K562 (cell line): ENCODE measurements at regions not wholly inside any gene's neighbourhood (a gene's known extent, or its start where the extent isn't known, plus 50 kb on each side); places are given as distances from the start of the nearest gene placed in this dataset.

Experiments used
- ATAC-seq: fragments of 200-7000 bp; cut with Tn5 transposase; 3 replicates; pipeline ENCODE4 v1.9.1; 2020; ENCODE audit warnings: moderate library complexity
- BruUV-seq: library from RNA; stranded (reverse); fragments of 400-500 nt; replicated peaks from 2 replicates; lab custom pipeline; 2021; lab: Mats Ljungman, UMichigan
- CTCF ChIA-PET: fragments of 300-600 bp; formaldehyde crosslinking; extraction: SDS; loops from one replicate; lab custom pipeline; 2021; ENCODE audit warnings: low intra/inter-chr PET ratio; lab: Yijun Ruan, JAX
- POLR2A ChIA-PET: fragments of 300-600, 350-650 bp; sonication (Branson Sonifier 250); formaldehyde crosslinking; extraction: SDS; loops from one replicate; lab custom pipeline; 2021; ENCODE audit warnings: antibody characterized with exemption, inconsistent platforms; lab: Yijun Ruan, JAX
- DNase-seq, 4 experiments: peaks; one replicate each; pipeline versions ENCODE4 v3.0.0 to v3.0.0-alpha.2; 2011 to 2018; ENCODE audit warnings: low spot score in 3 of 4, mixed read lengths in 3 of 4; ENCODE audit errors: extremely low read depth in 1 of 4
- FAIRE-seq: peaks from 2 replicates; lab custom pipeline; 2011; peaks lifted over from hg19 to GRCh38; lab: Jason Lieb, UNC
- H2AFZ ChIP-seq: 2 replicates; pipeline ENCODE4 v1.6.0; 2011; ENCODE audit warnings: low read depth, low read length, control low read depth, inconsistent platforms
- H3K27ac ChIP-seq: fragments of 200-600 bp; 3 replicates; pipeline ENCODE4 v1.8.0; 2011; ENCODE audit warnings: low read depth, mild to moderate bottlenecking, control low read depth, inconsistent platforms, low read length, moderate library complexity, mixed read lengths; ENCODE audit errors: extremely low read depth
- H3K27me3 ChIP-seq, 2 experiments: fragments of 300-600 bp in 1 of 2; 2 replicates in 1 of 2; 3 replicates in 1 of 2; pipeline versions ENCODE4 v1.6.0 to v1.8.0; 2011; ENCODE audit warnings: inconsistent platforms in 2 of 2, low read length in 2 of 2, mild to moderate bottlenecking in 1 of 2, mixed read lengths in 1 of 2, moderate library complexity in 1 of 2; ENCODE audit not compliant: control insufficient read depth in 2 of 2, insufficient read depth in 2 of 2
- H3K36me3 ChIP-seq: fragments of 300-600 bp; 3 replicates; pipeline ENCODE4 v1.8.0; 2011; ENCODE audit warnings: mild to moderate bottlenecking, low read length, inconsistent platforms; ENCODE audit not compliant: control insufficient read depth, insufficient read depth
- H3K4me1 ChIP-seq, 2 experiments: fragments of 200-600 bp in 1 of 2; replicated peaks in 1 of 2; 2 replicates in 1 of 2; 3 replicates in 1 of 2; pipeline versions ENCODE4 v1.5.1 to v1.8.0; 2011; ENCODE audit warnings: inconsistent platforms in 2 of 2, low read length in 2 of 2, mild to moderate bottlenecking in 1 of 2, mixed read lengths in 1 of 2, moderate library complexity in 1 of 2; ENCODE audit not compliant: control insufficient read depth in 2 of 2, insufficient read depth in 2 of 2
- H3K4me2 ChIP-seq: 2 replicates; pipeline ENCODE4 v1.6.1; 2011; ENCODE audit warnings: low read length, control low read depth, inconsistent platforms, mixed read lengths; ENCODE audit not compliant: insufficient read depth
- H3K4me3 ChIP-seq: fragments of 200-600 bp; sonication (generic), shearing (Covaris generic); 2 replicates; pipeline ENCODE4 v1.5.1; 2016; ENCODE audit warnings: control low read depth, inconsistent platforms
- H3K79me2 ChIP-seq: fragments of 200-600 bp; 3 replicates; pipeline ENCODE4 v1.8.0; 2011; ENCODE audit warnings: low read length, inconsistent platforms; ENCODE audit not compliant: control insufficient read depth, insufficient read depth
- H3K9ac ChIP-seq, 2 experiments: 2 replicates each; pipeline versions ENCODE4 v1.6.0 to v1.6.1; 2011; ENCODE audit warnings: low read depth in 2 of 2, low read length in 2 of 2, control low read depth in 1 of 2, inconsistent platforms in 1 of 2, mild to moderate bottlenecking in 1 of 2, mixed read lengths in 1 of 2; ENCODE audit not compliant: insufficient read depth in 1 of 2
- H3K9me1 ChIP-seq: one replicate; pipeline ENCODE4 v1.6.0; 2011; ENCODE audit warnings: inconsistent platforms, mild to moderate bottlenecking, low read length, moderate library complexity; ENCODE audit not compliant: control insufficient read depth, insufficient read depth
- H3K9me3 ChIP-seq: replicated peaks from 2 replicates; pipeline ENCODE4 v1.5.1; 2011; ENCODE audit warnings: low read depth, low read length, inconsistent platforms; ENCODE audit not compliant: control insufficient read depth, insufficient read depth
- H4K20me1 ChIP-seq: replicated peaks from 2 replicates; pipeline ENCODE4 v1.6.1; 2011; ENCODE audit warnings: low read length, inconsistent platforms, mixed read lengths; ENCODE audit not compliant: control insufficient read depth, insufficient read depth
- ELF4 ChIP-seq: fragments of 450-650 bp; formaldehyde crosslinking; IDR thresholded peaks from 2 replicates; pipeline ENCODE4 v1.4.0; 2022; ENCODE audit warnings: missing genetic modification characterization
- GATA2 ChIP-seq: sonication (generic); formaldehyde crosslinking; IDR thresholded peaks from 2 replicates; pipeline ENCODE4 v1.4.0; 2020; ENCODE audit warnings: mild to moderate bottlenecking, missing genetic modification reagents
- JUND ChIP-seq, 2 experiments: IDR thresholded peaks; 2 replicates in 1 of 2; 3 replicates in 1 of 2; pipeline ENCODE4 v1.6.1; 2011; ENCODE audit warnings: borderline replicate concordance in 2 of 2, low read depth in 2 of 2, low read length in 2 of 2, improper control_type of control experiment in 1 of 2, missing biosample characterization in 1 of 2, missing genetic modification characterization in 1 of 2, missing genetic modification reagents in 1 of 2
- LCOR ChIP-seq: sonication (generic); formaldehyde crosslinking; IDR thresholded peaks from 2 replicates; pipeline ENCODE4 v1.8.0; 2022; ENCODE audit warnings: mild to moderate bottlenecking, missing genetic modification reagents
- MYBL2 ChIP-seq, 2 experiments: fragments of 450-650 bp in 1 of 2; sonication (generic) in 1 of 2; formaldehyde crosslinking in 1 of 2; IDR thresholded peaks; 2 replicates each; pipeline versions ENCODE4 v1.6.1 to v1.8.1; 2017 to 2022; ENCODE audit warnings: borderline replicate concordance in 1 of 2, inconsistent platforms in 1 of 2, low read depth in 1 of 2, mild to moderate bottlenecking in 1 of 2, missing genetic modification reagents in 1 of 2, moderate library complexity in 1 of 2
- RCOR1 ChIP-seq, 2 experiments: IDR thresholded peaks; 2 replicates each; pipeline ENCODE4 v1.6.1; 2012; ENCODE audit warnings: low read depth in 2 of 2, low read length in 2 of 2, borderline replicate concordance in 1 of 2, improper control_type of control experiment in 1 of 2
- TGIF2 ChIP-seq: sonication (generic); formaldehyde crosslinking; IDR thresholded peaks from 2 replicates; pipeline ENCODE4 v1.8.1; 2022; ENCODE audit warnings: mild to moderate bottlenecking, missing genetic modification reagents, moderate library complexity
- ZNF274 ChIP-seq: IDR thresholded peaks from 2 replicates; pipeline ENCODE4 v1.6.1; 2011; ENCODE audit warnings: low read depth, mild to moderate bottlenecking, low read length, moderate library complexity, borderline replicate concordance
- WGBS: fragments of 100-300 bp; shearing (Covaris generic); methylation state at CpG from one replicate; pipeline ENCODE4 v1.1.6; 2016; ENCODE audit warnings: low coverage, mixed read lengths; ENCODE audit not compliant: insufficient coverage; ENCODE audit errors: missing lambda C conversion rate; 5-methylcytosine and 5-hydroxymethylcytosine counted together
- in situ Hi-C: fragments of 300-500 bp; cut with MboI; formaldehyde crosslinking; loops from 4 replicates; pipeline ENCODE4 v1.15.0; 2018; ENCODE audit warnings: inconsistent platforms, mixed read lengths
- intact Hi-C: fragments of 100-400 bp; cut with micrococcal nuclease; formaldehyde crosslinking; loops from 2 replicates; pipeline ENCODE4 v1.14.2; 2022
- TF ChIP-seq, protein P1 (sequence below): fragments of 250-450 bp; sonication (Bioruptor Pico); IDR thresholded peaks from 2 replicates; pipeline ENCODE4 v1.5.0; 2021; ENCODE audit warnings: mild to moderate bottlenecking, borderline replicate concordance
- TF ChIP-seq, protein P2 (sequence below): sonication (generic); formaldehyde crosslinking; IDR thresholded peaks from 2 replicates; pipeline ENCODE4 v1.4.0; 2020; ENCODE audit warnings: mild to moderate bottlenecking, missing genetic modification reagents

DNA sequence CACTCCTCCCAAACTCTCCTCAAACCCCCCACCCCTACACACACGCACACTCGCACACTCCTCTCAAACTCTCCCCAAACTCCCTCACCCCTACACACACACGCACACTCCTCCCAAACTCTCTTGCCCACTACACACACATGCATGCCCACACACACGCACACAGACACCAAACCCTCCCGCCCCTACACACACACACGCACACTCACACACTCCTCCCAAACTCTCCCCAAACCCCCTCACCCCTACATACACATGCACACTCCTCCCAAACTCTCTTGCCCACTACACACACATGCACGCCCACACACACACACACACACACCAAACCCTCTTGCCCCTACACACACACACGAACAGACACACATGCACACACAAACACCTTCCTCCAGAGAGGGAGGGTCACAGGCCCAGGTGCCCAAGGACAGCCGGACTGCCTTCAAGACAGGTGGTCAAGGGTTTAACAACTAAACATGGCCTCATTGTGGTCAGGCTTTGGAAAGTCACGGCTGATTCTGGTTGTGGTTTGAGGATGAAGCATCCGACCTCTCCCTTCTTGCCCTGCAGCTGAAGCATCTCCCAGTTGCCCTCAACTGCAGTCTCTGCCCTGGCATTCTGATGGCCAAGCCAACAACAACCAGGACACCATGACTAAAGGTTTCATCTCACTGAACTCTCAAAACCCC is 72.3 kb upstream of the SNTG2 start:
- Histone ChIP-seq H4K20me1 (0 out of 2 replicates have a peak, but pooled peaks cover 3% of the 10 kb centered on the region), H3K4me3 (no peak overlapping the region), H3K4me1 (peaks cover 0 to 5% of the 10 kb centered on the region in 2 experiments; a peak in 1 of 5 replicates), H3K27ac (no peak overlapping the region), H3K79me2 (no peaks in the 10 kb centered on the region), H3K9me3 (no peaks in the 10 kb centered on the region), H2AFZ (no peak overlapping the region), H3K9me1 (no peaks in the 10 kb centered on the region), H3K36me3 (no peaks in the 10 kb centered on the region), H3K27me3 (peaks cover 29 to 74% of the 10 kb centered on the region in 2 experiments), H3K4me2 (no peak overlapping the region), H3K9ac (no peak overlapping the region)
- no peak for ATAC-seq
- TF ChIP-seq GATA2 (CRISPR knock-in tag) (no peak), JUND (IDR thresholded peaks at IDR 0.05; ENCODE audit: borderline replicate concordance, low read depth, low read length) (no peak), JUND (tag; IDR thresholded peaks at IDR 0.05; ENCODE audit: borderline replicate concordance, low read depth, low read length) (no peak), RCOR1 (IDR thresholded peaks at IDR 0.05; ENCODE audit: borderline replicate concordance in 1 of 2, low read depth in 2 of 2, low read length in 2 of 2) (no peak), LCOR (CRISPR knock-in tag) (no peak), TGIF2 (CRISPR knock-in tag) (no peak), ZNF274 (no peak), ELF4 (no peak), MYBL2 (IDR thresholded peaks at IDR 0.05; ENCODE audit: low read depth) (no peak), MYBL2 (CRISPR knock-in tag; IDR thresholded peaks at IDR 0.05; ENCODE audit: borderline replicate concordance) (no peak)
- TF ChIP-seq, protein P1, sequence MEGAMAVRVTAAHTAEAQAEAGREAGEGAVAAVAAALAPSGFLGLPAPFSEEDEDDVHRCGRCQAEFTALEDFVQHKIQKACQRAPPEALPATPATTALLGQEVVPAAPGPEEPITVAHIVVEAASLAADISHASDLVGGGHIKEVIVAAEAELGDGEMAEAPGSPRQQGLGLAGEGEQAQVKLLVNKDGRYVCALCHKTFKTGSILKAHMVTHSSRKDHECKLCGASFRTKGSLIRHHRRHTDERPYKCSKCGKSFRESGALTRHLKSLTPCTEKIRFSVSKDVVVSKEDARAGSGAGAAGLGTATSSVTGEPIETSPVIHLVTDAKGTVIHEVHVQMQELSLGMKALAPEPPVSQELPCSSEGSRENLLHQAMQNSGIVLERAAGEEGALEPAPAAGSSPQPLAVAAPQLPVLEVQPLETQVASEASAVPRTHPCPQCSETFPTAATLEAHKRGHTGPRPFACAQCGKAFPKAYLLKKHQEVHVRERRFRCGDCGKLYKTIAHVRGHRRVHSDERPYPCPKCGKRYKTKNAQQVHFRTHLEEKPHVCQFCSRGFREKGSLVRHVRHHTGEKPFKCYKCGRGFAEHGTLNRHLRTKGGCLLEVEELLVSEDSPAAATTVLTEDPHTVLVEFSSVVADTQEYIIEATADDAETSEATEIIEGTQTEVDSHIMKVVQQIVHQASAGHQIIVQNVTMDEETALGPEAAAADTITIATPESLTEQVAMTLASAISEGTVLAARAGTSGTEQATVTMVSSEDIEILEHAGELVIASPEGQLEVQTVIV (CRISPR knock-in tag) = no peak
- TF ChIP-seq, protein P2, sequence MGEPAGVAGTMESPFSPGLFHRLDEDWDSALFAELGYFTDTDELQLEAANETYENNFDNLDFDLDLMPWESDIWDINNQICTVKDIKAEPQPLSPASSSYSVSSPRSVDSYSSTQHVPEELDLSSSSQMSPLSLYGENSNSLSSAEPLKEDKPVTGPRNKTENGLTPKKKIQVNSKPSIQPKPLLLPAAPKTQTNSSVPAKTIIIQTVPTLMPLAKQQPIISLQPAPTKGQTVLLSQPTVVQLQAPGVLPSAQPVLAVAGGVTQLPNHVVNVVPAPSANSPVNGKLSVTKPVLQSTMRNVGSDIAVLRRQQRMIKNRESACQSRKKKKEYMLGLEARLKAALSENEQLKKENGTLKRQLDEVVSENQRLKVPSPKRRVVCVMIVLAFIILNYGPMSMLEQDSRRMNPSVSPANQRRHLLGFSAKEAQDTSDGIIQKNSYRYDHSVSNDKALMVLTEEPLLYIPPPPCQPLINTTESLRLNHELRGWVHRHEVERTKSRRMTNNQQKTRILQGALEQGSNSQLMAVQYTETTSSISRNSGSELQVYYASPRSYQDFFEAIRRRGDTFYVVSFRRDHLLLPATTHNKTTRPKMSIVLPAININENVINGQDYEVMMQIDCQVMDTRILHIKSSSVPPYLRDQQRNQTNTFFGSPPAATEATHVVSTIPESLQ (CRISPR knock-in tag) = no peak
- no TSS peak for BruUV-seq
- intact Hi-C loops = no loop called here
- POLR2A ChIA-PET = no interaction called here
- in situ Hi-C loops = no loop called here
- no peak for FAIRE-seq
- no peak for DNase-seq
- 0% methylated on average over 11 of the region's 11 CpGs for WGBS
- CTCF ChIA-PET = no interaction called here
